ENCODE measurements at regions not wholly inside any gene's neighbourhood (a gene's known extent, or its start where the extent isn't known, plus 50 kb on each side); places are given as distances from the start of the nearest gene placed in this dataset.

GRCh38 chr10:132477398-132478340 is 59.9 kb upstream of the INPP5A start:
- no peak for TF ChIP-seq CTCF (conservative IDR thresholded peaks at IDR 0.05; ENCODE audit: low read depth, low read length)
- TF ChIP-seq EZH2 (IDR thresholded peaks at IDR 0.05; ENCODE audit: low read length, unreplicated experiment) = no peak
